ENCODE measurements at regions not wholly inside any gene's neighbourhood (a gene's known extent, or its start where the extent isn't known, plus 50 kb on each side); places are given as distances from the start of the nearest gene placed in this dataset.

GRCh38 chr5:36756848-36757247 lies 119.7 kb upstream of the NIPBL start:
- no peak for DNase-seq
- WGBS (ENCODE audit: insufficient coverage), result no CpG with 5 or more reads among the region's 2 CpGs
- no peak overlapping the region for H3K4me3 ChIP-seq (ENCODE audit: low read length)

GRCh38 chr5:36759117-36759516 lies 117.5 kb upstream of the NIPBL start:
- H3K36me3 ChIP-seq (ENCODE audit: control insufficient read depth, insufficient read depth, low read length), result no peaks in the 10 kb centered on the region
- H3K27ac ChIP-seq (ENCODE audit: low read length), result no peak overlapping the region
- H3K27me3 ChIP-seq (ENCODE audit: control insufficient read depth, insufficient read depth, low read length), result no peaks in the 10 kb centered on the region
- no peaks in the 10 kb centered on the region for H3K9me3 ChIP-seq (replicated peaks; ENCODE audit: control insufficient read depth, low read depth, low read length)
- H3K4me3 ChIP-seq (ENCODE audit: low read length), result no peak overlapping the region
- H3K4me1 ChIP-seq (ENCODE audit: control insufficient read depth, insufficient read depth, low read length), result no peaks in the 10 kb centered on the region
- no peak for DNase-seq
- no CpG with 5 or more reads among the region's 1 CpG for WGBS (ENCODE audit: insufficient coverage)

More at GRCh38 chr5:36756848-36757247, 119.7 kb upstream of the NIPBL start:
- Histone ChIP-seq H3K36me3 (ENCODE audit: control insufficient read depth, insufficient read depth, low read length) (no peaks in the 10 kb centered on the region), H3K9me3 (replicated peaks; ENCODE audit: control insufficient read depth, low read depth, low read length) (no peaks in the 10 kb centered on the region), H3K27me3 (ENCODE audit: control insufficient read depth, insufficient read depth, low read length) (no peaks in the 10 kb centered on the region), H3K4me1 (ENCODE audit: control insufficient read depth, insufficient read depth, low read length) (no peaks in the 10 kb centered on the region), H3K27ac (ENCODE audit: low read length) (no peak overlapping the region)

GRCh38 chr5:36763454-36763853 lies 113.1 kb upstream of the NIPBL start:
- no peaks in the 10 kb centered on the region for H3K4me1 ChIP-seq (ENCODE audit: control insufficient read depth, insufficient read depth, low read length)
- peaks cover 4% of the 10 kb centered on the region for H3K9me3 ChIP-seq (replicated peaks; ENCODE audit: control insufficient read depth, low read depth, low read length)
- H3K27me3 ChIP-seq (ENCODE audit: control insufficient read depth, insufficient read depth, low read length), result no peaks in the 10 kb centered on the region
- H3K4me3 ChIP-seq (ENCODE audit: low read length), result no peak overlapping the region
- 60% methylated on average over 1 of the region's 7 CpGs for WGBS (ENCODE audit: insufficient coverage)
- DNase-seq, result no peak
- no peak overlapping the region for H3K27ac ChIP-seq (ENCODE audit: low read length)
- no peaks in the 10 kb centered on the region for H3K36me3 ChIP-seq (ENCODE audit: control insufficient read depth, insufficient read depth, low read length)

- no peak overlapping the region for H3K27ac ChIP-seq (ENCODE audit: low read length)
- no peaks in the 10 kb centered on the region for H3K36me3 ChIP-seq (ENCODE audit: control insufficient read depth, insufficient read depth, low read length)
- no peaks in the 10 kb centered on the region for H3K27me3 ChIP-seq (ENCODE audit: control insufficient read depth, insufficient read depth, low read length)
- no CpG with 5 or more reads among the region's 2 CpGs for WGBS (ENCODE audit: insufficient coverage)
- DNase-seq, result no peak
- H3K4me1 ChIP-seq (ENCODE audit: control insufficient read depth, insufficient read depth, low read length), result no peaks in the 10 kb centered on the region
- H3K9me3 ChIP-seq (replicated peaks; ENCODE audit: control insufficient read depth, low read depth, low read length), result peaks cover 4% of the 10 kb centered on the region
- no peak overlapping the region for H3K4me3 ChIP-seq (ENCODE audit: low read length)
Measured at GRCh38 chr5:36765876-36766275, 110.7 kb upstream of the NIPBL start.

GRCh38 chr5:36766981-36767380 lies 109.6 kb upstream of the NIPBL start:
- no peak for DNase-seq
- Histone ChIP-seq H3K9me3 (replicated peaks; ENCODE audit: control insufficient read depth, low read depth, low read length) (peaks cover 4% of the 10 kb centered on the region), H3K36me3 (ENCODE audit: control insufficient read depth, insufficient read depth, low read length) (no peaks in the 10 kb centered on the region), H3K27ac (ENCODE audit: low read length) (no peak overlapping the region), H3K27me3 (ENCODE audit: control insufficient read depth, insufficient read depth, low read length) (no peaks in the 10 kb centered on the region), H3K4me1 (ENCODE audit: control insufficient read depth, insufficient read depth, low read length) (no peaks in the 10 kb centered on the region), H3K4me3 (ENCODE audit: low read length) (no peak overlapping the region)
- WGBS (ENCODE audit: insufficient coverage), result no CpG with 5 or more reads among the region's 1 CpG

- H3K4me1 ChIP-seq (ENCODE audit: control insufficient read depth, insufficient read depth, low read length), result no peaks in the 10 kb centered on the region
- H3K4me3 ChIP-seq (ENCODE audit: low read length), result no peak overlapping the region
- DNase-seq, result no peak
- H3K27me3 ChIP-seq (ENCODE audit: control insufficient read depth, insufficient read depth, low read length), result no peaks in the 10 kb centered on the region
- H3K9me3 ChIP-seq (replicated peaks; ENCODE audit: control insufficient read depth, low read depth, low read length), result peaks cover 4% of the 10 kb centered on the region
- WGBS (ENCODE audit: insufficient coverage), result no CpG with 5 or more reads among the region's 2 CpGs
- H3K27ac ChIP-seq (ENCODE audit: low read length), result no peak overlapping the region
- no peaks in the 10 kb centered on the region for H3K36me3 ChIP-seq (ENCODE audit: control insufficient read depth, insufficient read depth, low read length)
Measured at GRCh38 chr5:36768450-36768849, 108.1 kb upstream of the NIPBL start.

- Histone ChIP-seq H3K36me3 (ENCODE audit: control insufficient read depth, insufficient read depth, low read length) (no peaks in the 10 kb centered on the region), H3K27me3 (ENCODE audit: control insufficient read depth, insufficient read depth, low read length) (no peaks in the 10 kb centered on the region), H3K27ac (ENCODE audit: low read length) (no peak overlapping the region), H3K9me3 (replicated peaks; ENCODE audit: control insufficient read depth, low read depth, low read length) (peaks cover 4% of the 10 kb centered on the region), H3K4me1 (ENCODE audit: control insufficient read depth, insufficient read depth, low read length) (no peaks in the 10 kb centered on the region), H3K4me3 (ENCODE audit: low read length) (no peak overlapping the region)
- DNase-seq, result no peak
- WGBS (ENCODE audit: insufficient coverage), result no CpG with 5 or more reads among the region's 2 CpGs
Measured at GRCh38 chr5:36769129-36769770, 107.3 kb upstream of the NIPBL start.

- H3K9me3 ChIP-seq (replicated peaks; ENCODE audit: control insufficient read depth, low read depth, low read length), result peaks cover 4% of the 10 kb centered on the region
- no peaks in the 10 kb centered on the region for H3K4me1 ChIP-seq (ENCODE audit: control insufficient read depth, insufficient read depth, low read length)
Measured at GRCh38 chr5:36770125-36770524, 106.4 kb upstream of the NIPBL start.

GRCh38 chr5:36772276-36773140 lies 104.1 kb upstream of the NIPBL start:
- Histone ChIP-seq H3K27me3 (ENCODE audit: control insufficient read depth, insufficient read depth, low read length) (no peaks in the 10 kb centered on the region), H3K9me3 (replicated peaks; ENCODE audit: control insufficient read depth, low read depth, low read length) (peaks cover 4% of the 10 kb centered on the region), H3K4me1 (ENCODE audit: control insufficient read depth, insufficient read depth, low read length) (peaks cover 5% of the 10 kb centered on the region), H3K4me3 (ENCODE audit: low read length) (no peak overlapping the region), H3K27ac (ENCODE audit: low read length) (no peak overlapping the region), H3K36me3 (ENCODE audit: control insufficient read depth, insufficient read depth, low read length) (no peaks in the 10 kb centered on the region)
- WGBS (ENCODE audit: insufficient coverage), result 18% methylated on average over 2 of the region's 3 CpGs
- peak; percentile 93 for DNase-seq

More at GRCh38 chr5:36770125-36770524, 106.4 kb upstream of the NIPBL start:
- Histone ChIP-seq H3K27me3 (ENCODE audit: control insufficient read depth, insufficient read depth, low read length) (no peaks in the 10 kb centered on the region), H3K27ac (ENCODE audit: low read length) (no peak overlapping the region), H3K36me3 (ENCODE audit: control insufficient read depth, insufficient read depth, low read length) (no peaks in the 10 kb centered on the region), H3K4me3 (ENCODE audit: low read length) (no peak overlapping the region)
- 85% methylated on average over 3 of the region's 4 CpGs for WGBS (ENCODE audit: insufficient coverage)
- DNase-seq, result no peak

GRCh38 chr5:36777105-36777757 lies 99.3 kb upstream of the NIPBL start:
- H3K4me3 ChIP-seq (ENCODE audit: low read length), result no peak overlapping the region
- peaks cover 8% of the 10 kb centered on the region for H3K9me3 ChIP-seq (replicated peaks; ENCODE audit: control insufficient read depth, low read depth, low read length)
- 12% methylated on average over 4 of the region's 5 CpGs for WGBS (ENCODE audit: insufficient coverage)
- H3K4me1 ChIP-seq (ENCODE audit: control insufficient read depth, insufficient read depth, low read length), result peaks cover 5% of the 10 kb centered on the region
- peak; percentile 85 for DNase-seq
- H3K36me3 ChIP-seq (ENCODE audit: control insufficient read depth, insufficient read depth, low read length), result no peaks in the 10 kb centered on the region
- peak overlapping the region; percentile 42 for H3K27ac ChIP-seq (ENCODE audit: low read length)
- no peaks in the 10 kb centered on the region for H3K27me3 ChIP-seq (ENCODE audit: control insufficient read depth, insufficient read depth, low read length)

Data from muscle of leg (tissue), 3 donors.